NCI-H128 (cell line): ENCODE measurements at regions not wholly inside any gene's neighbourhood (a gene's known extent, or its start where the extent isn't known, plus 50 kb on each side); places are given as distances from the start of the nearest gene placed in this dataset.

Experiments used
- DNase-seq: peaks from one replicate; lab custom pipeline; 2025; ENCODE audit not compliant: unreplicated experiment; lab: John Stamatoyannopoulos, UW

DNA sequence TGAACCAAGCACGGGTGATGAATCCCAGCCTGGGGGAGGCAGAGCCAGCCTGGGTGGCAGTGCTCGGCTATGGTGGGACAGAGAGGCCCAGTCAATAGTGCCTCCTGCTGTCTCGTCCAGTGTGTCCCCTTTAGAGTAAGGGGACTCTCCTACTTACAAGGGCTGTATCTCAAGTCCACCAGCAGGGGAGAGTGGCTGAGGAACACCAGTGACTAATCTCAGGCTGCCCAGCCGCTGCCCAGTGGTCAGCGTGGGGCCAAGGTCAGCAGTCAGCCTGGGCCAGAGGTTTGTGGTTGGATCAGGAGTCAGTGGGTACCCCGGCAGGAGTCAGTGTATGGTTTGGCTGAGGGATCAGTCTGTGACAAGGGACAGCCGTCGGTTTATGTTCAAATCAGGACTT is 109.2 kb upstream of the RUNX3 start:
- no peak for DNase-seq

DNA sequence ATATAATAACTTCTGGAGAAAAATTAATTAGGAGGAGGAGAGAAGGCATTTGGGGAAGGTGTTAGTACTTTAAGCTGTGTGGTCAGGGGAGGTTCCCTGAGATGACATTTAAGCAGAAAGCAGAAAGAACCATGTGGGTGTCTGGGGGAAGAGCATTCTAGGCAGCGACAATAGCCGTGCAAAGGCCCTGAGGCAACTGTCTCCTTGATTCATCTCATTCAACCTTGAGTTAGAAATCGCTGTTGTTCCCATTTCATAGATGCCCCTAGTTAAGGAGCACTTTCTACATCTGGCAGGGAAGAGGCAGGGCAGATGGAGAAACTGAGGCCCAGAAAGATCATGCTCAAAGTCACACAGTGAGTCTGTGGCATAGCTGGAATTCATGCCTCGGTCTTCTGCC is 108.6 kb upstream of the RUNX3 start:
- DNase-seq, result no peak

DNA sequence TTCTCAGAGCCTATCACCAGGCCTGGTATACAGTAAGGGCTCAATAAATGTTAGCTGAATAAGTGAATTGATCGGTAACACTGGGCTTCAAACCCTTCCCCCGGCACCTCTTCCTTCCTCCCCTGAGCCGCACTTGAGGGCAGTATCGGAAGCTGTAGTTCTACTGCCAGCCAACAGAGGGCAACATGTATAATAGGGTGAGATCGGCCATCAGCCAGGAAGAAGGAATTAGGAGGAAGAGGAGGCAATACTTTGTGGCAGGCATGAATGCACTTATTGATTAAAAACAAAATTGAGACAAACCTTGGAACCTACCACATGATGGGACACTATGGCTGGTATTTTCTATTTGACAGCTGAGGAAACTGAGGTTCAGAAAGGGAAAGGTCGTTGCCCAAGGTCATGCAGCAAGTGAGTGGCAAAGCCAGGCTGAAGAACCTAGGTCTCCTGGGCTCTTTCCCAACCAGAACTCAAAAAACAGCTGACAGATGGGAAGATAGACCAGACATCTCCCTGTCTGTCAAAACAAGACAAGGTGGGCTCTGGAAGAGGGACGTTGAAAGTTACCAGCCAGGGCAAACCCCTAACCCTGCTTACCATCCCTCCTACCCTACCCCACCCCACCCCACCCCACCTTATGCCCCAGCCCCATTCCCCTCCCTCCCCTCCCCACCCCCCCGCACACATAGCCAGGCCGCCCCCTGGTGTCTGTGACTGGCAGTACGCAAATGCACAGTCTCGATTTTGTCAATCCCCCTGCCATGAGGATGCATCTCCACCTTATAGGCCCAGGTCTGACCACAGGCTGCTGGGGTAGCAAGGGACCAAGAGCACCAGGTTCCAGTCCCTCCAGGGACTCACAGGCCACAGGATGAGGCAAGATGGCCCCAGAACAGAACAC is 107.3 kb upstream of the RUNX3 start:
- no peak for DNase-seq

DNA sequence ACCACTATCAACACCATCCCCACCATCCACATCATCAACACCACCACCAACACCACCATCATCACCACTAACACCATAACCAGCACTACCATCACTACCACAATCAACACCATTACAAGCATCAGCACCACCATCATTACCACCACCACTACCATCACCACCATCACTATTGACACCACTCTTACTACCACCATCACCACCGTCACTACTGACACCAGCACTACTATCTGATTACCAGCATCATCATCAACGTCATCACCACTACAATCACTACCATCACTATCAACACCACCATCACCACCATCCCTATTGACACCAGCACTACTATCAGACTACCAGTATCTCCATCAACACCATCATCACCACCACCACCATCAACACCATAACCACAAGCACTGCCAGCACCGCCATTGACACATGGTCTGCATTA is 106.1 kb upstream of the RUNX3 start:
- DNase-seq, result no peak

DNA sequence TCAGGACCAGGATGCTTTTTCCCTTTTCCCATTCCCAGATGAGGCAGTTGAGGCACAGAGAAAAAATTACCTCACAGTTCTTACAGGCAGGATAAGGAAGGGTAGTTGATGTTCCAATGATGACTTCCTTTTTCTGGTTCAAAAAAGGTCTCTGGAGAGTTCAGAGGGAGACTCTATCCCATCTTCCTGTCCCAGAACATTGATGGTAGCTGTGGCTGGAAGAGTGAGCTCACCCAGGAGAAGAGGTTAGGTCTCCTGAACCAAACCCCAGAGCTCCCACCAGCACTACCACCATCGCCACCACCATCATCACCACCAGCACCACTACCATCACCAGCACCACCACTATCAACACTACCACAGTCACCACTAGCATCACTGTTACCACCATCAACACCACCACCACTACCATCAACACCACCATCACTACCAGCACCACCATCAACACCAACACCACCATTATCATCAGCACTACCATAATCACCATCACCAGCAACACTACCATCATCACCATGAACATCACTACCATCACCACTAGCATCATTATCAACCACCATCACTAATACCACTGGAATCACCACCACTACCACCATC is 105.5 kb upstream of the RUNX3 start:
- no peak for DNase-seq

DNA sequence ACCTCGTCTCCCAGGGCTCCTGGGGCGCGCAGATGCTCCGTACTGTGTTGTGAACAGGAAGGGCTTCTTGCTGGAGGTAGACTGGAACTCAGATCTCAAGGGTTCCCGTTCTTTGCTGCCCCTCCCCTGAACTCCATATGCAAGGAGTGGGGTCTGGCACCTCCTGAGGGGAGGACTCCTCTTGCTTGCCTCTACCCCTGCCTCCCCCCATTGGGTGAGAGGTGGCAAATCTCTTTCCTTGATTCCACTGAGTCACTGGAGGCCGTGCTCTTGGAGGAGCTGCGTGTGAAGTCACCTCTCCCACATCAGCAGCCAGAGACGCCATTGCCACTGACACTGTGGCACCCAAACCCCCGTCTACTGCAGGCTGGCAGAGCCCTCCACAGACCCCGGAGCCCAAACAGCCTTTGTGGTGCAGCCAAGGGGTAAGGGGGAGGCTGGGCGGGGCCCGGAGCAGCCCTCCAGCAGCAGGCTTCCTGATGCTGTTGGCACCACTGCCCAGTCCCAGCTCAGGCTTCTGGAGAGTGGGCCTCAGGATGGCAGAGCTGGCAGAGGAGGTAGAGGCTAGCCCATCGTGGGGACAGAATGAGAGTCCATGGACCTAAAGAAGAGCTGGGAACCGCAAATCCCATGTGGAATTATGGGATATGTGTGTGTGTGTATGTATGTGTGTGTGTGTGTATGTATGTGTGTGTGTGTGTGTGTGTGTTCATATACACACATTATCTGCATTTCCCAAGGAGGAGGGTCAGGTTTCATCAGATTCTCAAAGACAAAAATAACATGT is 104.9 kb upstream of the RUNX3 start:
- no peak for DNase-seq

DNA sequence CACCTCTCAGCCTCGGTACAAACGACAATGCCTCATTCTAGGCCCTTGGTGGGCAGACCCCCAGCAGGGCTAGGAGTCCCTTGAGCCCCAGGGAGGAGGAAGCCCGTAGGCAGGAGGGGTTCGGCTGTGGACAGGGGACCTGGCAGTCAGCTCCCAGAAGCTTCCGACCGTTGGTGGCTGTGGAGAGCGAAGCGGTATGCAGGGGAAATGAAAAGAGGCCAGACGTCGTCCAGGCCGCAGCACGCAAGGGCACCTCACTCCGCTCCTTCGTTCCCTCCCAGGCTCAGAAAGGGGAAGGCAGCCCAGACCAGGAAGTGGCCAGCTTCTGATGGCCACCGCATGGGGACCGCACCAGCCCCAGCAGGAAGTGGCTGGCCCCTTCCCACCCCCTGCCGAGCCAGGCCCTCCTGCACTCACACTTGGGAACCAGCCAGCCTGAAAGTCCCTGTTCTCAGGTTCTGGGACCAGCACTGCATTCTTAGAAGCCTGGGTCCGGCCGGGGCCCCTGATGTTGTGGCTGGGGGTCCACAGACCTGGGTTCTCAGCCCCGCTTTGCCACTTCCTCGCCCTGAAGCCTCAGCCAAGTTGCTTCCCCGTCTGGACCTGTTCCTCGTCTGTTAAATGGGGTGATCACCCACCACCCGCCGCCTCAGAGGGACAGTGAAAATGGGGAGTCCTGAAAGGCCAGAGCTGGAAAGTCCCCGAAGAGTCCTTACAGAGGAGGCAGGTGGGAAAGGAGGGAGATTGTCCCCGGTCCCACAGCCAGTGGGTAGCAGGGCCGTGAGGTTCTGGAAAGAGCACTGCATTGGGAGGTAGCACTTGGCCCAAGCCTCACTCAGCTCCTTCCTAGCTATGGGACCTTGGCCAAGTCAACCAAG is 104.0 kb upstream of the RUNX3 start:
- DNase-seq, result no peak

DNA sequence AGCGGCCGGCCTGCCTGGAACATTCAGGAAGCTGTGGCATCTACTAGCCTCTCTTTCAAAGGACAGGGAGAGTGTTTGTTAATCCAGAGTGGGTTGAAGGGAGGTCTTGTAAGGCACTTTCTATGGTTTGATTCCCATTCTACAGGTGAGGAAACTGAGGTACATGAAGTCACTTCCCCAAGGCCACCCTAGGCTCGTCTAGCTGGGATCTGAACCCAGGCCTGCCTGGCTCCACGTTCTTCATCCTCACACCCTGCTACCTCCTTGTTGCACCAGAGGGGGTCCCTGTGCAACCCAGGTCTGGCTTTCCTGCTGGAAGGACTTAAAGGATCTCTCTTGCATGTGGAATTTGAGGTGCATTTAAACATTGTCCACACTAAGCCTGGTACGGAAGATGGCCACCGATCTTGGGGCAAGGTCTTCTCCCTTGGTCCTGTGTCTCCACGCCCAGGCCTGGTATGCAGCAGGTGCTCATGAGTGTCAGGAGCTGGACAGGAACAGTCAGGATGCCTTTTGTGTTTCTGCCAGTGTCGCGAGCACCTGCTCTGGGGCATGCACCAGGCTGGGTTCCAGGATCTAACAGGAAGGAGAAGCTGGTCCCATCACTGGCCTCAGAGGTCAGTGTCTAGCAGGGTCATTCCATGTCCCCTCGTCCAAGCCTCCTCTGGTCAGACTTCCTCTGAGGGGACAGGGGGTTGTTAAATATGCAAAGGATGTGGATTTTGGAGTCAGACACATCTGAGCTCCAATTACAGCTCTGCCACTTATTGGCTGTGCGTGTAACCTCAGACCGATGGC is 103.2 kb upstream of the RUNX3 start:
- no peak for DNase-seq

DNA sequence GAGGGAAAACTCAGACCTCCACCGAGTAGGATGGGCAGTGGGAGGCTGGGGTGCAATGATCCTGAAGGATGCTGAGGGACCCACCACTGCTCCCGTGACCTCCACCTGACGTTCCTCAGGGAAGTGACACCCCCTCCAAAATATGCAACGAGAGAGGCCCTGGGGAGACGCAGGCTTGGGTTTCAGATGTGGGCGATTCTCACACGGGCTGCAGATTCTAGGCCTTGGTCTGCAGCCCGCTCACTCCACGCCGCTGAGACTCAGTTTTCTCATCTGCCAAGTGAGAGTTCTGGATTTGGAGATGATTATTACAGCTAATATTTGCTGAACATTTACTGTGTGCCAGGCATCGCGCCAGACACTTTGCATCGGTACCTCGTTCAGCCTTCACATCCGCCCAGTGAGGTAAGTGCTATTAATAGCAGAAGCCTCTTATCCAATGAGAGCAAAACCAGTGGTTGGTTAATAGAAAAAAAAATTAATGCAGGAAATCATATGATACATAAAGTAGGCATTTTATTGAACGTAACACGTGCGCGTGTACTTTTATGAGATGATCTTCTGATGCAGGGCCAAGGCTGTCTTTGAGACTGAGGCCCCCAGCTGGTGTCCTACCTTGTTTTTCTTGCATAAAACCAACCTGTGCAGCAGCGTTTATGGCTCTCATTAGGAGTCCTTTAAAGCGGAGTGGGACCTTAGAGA is 102.0 kb upstream of the RUNX3 start:
- DNase-seq, result no peak

DNA sequence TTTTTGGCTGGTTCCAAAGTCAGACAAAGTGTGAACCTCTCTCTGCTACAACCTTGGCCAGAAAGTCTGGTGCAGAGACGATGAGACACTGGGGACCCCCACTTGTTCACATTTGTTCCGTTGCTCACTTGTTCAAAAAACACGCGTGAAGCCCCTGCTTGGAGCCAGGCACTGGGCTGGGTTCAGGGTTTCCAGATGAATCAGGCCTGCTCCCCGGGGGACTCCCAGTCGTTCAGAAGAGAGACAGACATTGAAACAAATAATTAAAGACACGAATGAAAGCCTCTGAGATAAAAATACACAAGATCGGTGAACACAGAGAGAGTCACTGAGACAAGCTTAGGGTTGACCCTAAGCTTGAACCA is 101.5 kb upstream of the RUNX3 start:
- no peak for DNase-seq

DNA sequence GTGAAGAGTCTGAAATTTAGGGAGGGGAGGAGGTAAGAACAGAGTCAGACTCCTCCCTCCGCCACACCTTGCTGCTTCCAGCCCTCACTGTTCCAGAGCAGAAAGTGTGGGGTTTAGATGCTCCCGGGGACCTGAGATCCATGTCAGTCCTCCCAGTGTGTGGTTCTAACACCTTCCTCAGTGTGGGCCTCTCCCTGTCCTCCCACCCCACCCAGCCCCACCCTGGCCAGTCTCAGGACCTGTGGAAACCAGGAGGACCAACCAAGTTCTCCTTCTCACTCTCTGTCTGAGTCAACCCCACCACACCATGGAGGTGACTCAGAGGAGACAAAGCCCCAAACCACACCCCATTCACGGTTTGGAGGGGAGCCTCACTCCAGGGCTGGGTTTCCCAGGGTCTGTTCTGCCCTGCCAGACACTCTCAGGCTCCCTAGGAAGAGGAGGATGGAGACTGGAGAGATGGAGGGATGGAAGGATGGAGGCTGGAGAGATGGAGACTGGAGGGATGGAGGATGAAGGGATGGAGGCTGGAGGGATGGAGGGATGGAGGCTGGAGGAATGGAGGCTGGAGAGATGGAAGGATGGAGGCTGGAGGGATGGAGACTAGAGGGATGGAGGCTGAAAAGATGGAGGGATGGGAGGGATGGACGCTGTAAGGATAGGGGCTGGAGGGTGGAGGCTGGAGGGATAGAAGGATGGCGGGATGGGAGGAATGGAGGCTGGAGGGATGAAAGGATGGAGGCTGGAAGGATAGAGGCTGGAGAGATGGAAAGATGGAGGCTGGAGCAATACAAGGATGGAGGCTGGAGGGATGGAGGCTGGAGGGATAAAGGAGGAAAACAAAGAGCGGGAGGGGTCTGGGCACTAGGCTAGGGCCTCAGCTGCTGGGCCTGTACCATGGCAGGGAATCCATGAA is 100.9 kb upstream of the RUNX3 start:
- DNase-seq, result no peak

DNA sequence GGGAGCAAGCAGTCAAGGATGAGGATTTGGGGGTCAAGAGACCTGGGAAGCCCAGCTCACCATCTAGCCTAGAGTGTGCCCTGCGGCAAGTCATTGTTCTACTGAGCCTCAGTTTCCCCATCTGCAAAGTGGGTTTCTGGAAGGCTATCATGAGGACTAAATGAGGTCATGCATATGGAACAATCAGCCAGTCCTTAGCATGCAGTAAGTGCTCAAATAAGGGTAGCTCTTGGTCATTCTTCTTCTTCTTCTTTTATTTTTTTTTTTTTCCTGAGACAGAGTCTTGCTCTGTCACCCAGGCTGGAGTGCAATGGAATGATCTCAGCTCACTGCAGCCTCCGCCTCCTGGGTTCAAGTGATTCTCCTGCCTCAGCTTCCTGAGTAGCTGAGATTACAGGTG is 99.9 kb upstream of the RUNX3 start:
- DNase-seq, result no peak

DNA sequence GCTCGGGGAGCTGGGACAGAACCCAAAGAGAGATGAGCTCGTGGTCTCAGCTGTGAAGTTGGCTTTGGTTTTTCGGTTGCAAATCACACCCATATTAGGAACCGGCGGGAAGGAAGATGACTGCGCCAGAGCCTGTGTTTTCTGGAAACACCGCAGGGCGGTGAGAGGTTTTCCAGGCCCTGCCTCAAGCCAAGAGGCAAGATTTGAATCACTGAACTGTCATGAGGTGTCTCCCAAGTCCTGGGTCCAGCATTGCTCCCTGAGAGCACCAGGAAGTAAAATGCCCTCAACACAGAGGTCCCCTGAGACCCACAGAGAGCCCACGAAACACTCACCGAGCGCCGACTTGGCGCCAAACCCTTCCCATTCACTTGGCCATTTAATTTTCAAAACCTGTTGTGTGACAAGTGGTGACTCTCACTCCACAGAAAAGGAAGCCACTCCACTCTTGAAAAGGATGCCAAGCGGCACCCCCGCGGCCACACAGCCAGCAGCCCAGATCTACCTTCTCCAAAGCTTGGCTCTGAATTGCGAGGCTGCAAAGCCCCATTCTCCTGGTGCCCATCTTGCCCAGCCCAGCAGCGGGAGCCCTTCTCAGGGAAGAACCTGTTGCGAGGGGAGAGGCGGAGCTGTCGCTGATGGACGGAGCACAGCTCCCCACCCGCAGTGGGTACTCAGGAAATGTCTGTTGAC is 99.0 kb upstream of the RUNX3 start:
- DNase-seq, result peak; percentile 35

DNA sequence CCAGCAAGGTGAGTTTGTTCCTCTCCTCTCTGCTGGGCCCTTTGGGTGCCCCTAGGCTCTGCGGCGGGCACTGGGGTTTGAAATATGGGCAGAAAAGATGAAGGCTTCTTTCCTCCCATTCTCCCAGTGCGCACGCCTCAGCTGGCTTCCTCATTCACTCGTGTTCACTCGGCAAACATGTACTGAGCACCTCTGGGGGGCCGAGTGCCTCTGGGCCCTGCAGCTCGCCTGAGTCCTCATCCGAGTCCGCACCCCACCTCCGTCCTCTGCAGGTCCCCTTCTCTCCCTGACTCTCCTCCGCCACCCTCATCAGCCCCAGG is 98.5 kb upstream of the RUNX3 start:
- DNase-seq, result no peak

DNA sequence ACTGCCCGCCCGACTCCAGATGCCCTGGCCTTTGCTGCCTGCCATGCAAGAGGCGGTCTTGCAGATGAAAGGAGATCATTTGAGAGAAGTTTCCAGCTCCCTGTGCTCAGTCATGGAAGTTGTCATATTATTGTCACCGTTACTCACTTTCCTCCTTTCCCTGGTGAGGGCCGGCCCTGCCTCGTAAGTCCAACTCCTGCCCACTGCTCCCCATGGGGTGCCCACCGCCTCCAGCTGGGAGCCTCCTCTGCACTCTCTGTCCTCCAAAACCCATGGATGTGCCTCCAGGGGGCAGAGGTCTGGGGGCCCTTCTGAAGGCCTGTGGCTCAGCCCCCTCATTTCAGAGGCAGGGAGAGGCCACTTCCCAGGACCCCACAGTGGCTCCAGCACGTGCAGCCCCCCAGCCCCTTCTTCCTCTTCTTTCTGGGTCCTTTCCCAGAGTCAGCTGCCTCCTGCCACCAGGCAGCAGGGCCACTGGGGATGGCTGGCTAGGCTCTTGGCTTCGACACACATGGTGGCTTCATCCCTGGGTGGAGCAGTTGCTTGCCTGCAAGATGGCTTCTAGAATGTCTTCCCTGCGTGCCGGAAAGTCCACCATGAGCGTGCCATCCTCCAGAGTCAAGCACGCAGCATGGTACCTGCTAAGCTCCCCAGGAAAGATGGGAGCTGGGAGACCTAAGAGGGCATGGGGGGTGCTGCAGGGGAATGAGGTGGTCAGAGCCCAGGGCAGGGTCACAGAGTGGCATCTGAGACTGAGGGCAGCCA is 97.9 kb upstream of the RUNX3 start:
- DNase-seq, result no peak

DNA sequence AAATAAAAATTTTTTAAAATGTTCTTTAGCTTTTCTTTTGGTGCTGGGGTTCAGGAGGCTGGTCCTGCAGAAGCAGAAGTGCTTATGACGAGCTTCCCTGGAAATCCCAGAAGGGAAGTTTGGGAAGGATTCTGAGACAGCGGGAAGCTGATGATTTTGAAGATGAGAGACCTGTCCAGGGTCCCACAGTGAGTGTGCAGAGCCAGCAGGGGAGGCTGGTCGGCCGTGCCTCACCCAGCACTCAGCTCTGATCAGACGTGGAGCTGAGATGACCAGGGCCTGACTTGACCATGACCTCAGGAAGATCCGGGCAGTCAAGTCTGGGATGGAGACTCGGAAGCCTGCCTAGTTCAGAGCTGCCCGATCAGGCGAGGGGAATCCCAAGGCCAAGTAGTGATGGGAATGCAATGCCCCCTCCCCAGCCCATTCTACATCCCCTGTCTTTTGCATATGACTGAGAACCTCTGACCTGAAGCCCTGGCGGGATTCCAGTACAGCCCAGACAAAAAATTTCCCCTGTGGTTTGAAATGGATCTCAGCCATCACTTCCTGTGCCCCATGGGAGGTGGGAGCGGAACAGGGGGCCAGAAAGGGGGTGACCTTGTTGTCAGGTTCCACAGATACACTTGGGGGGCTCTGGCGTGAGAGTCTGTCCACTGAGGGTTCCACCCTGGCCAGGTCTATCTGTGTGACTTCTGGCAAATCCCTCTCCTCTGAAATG is 96.8 kb upstream of the RUNX3 start:
- no peak for DNase-seq

DNA sequence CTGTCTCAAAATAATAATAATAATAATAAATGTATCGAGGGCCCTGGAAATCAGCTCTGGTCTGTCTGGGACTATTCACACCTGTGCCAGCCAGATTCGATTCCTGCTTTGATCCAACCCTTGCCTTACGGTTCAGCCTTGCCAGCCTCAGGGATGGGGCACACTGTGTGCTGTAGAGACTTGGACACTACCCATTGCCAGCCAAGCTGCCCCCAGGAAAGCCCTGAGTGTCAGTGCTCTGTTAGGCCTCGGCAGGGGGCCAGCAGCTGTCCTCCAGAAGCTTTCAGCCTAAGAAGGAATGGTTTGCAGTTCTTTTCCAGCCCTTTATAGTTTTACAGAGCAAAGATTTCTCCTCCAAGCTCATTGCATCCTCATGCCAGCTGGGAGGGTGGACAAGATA is 96.2 kb upstream of the RUNX3 start:
- DNase-seq, result no peak
